Retinal pigment epithelial cell (primary cell): ENCODE measurements at regions not wholly inside any gene's neighbourhood (a gene's known extent, or its start where the extent isn't known, plus 50 kb on each side); places are given as distances from the start of the nearest gene placed in this dataset.
"Not testable (repeated sequence)": the region's sequence is repeated elsewhere in the genome, so short reads cannot be mapped to it uniquely, and the experiment has no call there.

Experiments
- DNase-seq: peaks from one replicate; pipeline ENCODE4 v3.0.0-alpha.2; 2010; ENCODE audit warnings: low read depth
- H3K4me3 ChIP-seq: 2 replicates; pipeline ENCODE4 v1.5.1; 2011; ENCODE audit warnings: mild to moderate bottlenecking, low read length, control low read depth, moderate library complexity
- CTCF ChIP-seq: conservative IDR thresholded peaks from 2 replicates; pipeline ENCODE4 v1.5.1; 2011; ENCODE audit warnings: low read depth, low read length, control low read depth, inconsistent platforms

- DNase-seq: no peak
- no peak overlapping the region for H3K4me3 ChIP-seq
- no peak for TF ChIP-seq CTCF
Observed at GRCh38 chr2:109052922-109053321, 63.9 kb upstream of the EDAR start.

- TF ChIP-seq CTCF: no peak
- H3K4me3 ChIP-seq: no peak overlapping the region
- no peak for DNase-seq
Observed at GRCh38 chr2:109049022-109049421, 60.0 kb upstream of the EDAR start.

- no peak overlapping the region for H3K4me3 ChIP-seq
- no peak for TF ChIP-seq CTCF
- DNase-seq: no peak
Observed at GRCh38 chr2:109048163-109048562, 59.1 kb upstream of the EDAR start.

- not testable (repeated sequence) for DNase-seq, H3K4me3 ChIP-seq
Observed at GRCh38 chr2:109047569-109047968, 58.5 kb upstream of the EDAR start.

GRCh38 chr2:109046925-109047508, 58.0 kb upstream of the EDAR start:
- TF ChIP-seq CTCF: no peak
- no peak for DNase-seq
- no peak overlapping the region for H3K4me3 ChIP-seq

GRCh38 chr2:109045505-109045904, 56.5 kb upstream of the EDAR start:
- DNase-seq: no peak
- no peak for TF ChIP-seq CTCF
- no peak overlapping the region for H3K4me3 ChIP-seq

GRCh38 chr2:109038992-109039391, 50.0 kb upstream of the EDAR start:
- no peak for TF ChIP-seq CTCF
- DNase-seq: no peak
- no peak overlapping the region for H3K4me3 ChIP-seq
